GM19043 (cell line): ENCODE measurements at regions not wholly inside any gene's neighbourhood (a gene's known extent, or its start where the extent isn't known, plus 50 kb on each side); places are given as distances from the start of the nearest gene placed in this dataset.

Experiments used
- ATAC-seq: cut with Tn5 transposase; IDR thresholded peaks from one replicate; pipeline ENCODE4 v1.9.1; 2021; ENCODE audit warnings: low read depth; ENCODE audit not compliant: unreplicated experiment

DNA sequence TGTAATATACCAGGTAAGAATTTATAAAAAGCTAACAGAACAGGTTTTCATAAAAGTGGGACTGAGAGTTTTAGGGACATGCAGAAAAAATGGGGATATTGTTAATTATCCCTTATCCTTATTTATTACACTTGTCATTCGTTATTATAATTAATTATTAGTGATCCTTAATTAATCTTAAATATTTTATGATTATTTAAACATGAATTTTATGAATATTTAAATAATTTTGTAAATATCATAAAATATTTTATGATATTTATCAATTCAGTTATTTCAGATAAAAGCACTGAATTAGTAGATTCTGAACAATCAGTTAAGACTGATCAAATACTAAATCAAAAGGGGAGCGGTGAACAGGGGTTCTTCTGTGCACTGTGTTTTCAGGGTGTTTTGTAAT, 300.1 kb downstream of the PAX1 start:
- no peak for ATAC-seq

DNA sequence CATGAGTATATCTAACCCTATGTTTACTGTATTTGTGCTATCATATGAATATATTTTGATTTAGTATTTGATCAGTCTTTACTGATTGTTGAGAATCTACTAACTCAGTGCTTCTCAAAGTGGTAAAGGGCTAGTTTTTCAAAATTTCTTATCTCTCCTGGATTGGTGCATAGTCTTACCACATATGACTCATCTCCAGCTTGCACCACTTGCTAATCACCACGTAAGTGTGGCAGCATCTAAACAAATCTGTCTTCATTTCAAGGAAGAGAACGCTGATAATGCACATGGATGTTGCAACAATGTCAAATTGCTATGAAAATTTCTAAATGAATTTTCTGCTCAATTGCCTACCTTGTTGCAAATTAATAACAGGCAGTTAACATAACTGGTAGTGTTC, 299.5 kb downstream of the PAX1 start:
- no peak for ATAC-seq

- ATAC-seq: no peak
Measured at GRCh38 chr20:22003680-22004079, 298.2 kb downstream of the PAX1 start.

DNA sequence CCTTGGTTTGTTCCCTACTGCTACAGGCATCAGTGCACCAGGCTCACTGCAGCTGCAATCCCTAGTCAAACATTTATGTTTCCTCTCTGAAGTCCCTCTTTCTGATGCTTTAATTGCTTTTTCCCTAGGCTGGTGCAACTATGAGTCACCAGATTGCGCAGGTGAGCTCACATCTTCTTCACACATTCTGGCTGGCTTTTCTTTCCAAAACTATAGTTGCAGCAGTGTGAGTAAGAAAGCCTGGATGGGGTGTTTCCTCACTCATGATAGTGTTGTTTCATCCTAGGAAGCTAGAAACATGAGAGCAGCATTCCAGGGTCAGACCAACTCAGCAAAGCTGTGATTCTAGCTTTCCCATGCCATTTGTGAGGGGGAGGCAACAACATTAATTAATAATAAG, 296.4 kb downstream of the PAX1 start:
- no peak for ATAC-seq

GRCh38 chr20:21995461-21995860, 290.0 kb downstream of the PAX1 start:
- ATAC-seq: no peak

DNA sequence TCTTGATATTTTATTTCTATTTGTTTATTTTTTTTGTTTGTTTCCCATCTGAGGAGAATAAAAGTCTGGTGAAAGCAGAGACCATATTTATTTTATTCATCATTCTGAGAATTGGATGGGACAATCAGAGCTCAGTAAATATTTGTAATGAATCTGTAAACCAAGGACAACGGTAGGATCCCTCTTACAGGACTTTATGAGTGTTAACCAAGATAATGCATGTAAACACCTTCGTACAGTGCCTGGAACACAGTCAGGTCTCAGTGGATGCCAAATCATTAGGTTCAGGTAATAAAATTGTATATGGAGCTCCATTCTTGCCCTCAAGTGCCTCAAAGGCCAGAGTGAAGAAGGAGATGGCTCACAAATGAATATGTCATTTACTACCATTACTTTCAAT, 288.7 kb downstream of the PAX1 start:
- ATAC-seq: no peak

GRCh38 chr20:21982559-21982958, 277.1 kb downstream of the PAX1 start:
- no peak for ATAC-seq

DNA sequence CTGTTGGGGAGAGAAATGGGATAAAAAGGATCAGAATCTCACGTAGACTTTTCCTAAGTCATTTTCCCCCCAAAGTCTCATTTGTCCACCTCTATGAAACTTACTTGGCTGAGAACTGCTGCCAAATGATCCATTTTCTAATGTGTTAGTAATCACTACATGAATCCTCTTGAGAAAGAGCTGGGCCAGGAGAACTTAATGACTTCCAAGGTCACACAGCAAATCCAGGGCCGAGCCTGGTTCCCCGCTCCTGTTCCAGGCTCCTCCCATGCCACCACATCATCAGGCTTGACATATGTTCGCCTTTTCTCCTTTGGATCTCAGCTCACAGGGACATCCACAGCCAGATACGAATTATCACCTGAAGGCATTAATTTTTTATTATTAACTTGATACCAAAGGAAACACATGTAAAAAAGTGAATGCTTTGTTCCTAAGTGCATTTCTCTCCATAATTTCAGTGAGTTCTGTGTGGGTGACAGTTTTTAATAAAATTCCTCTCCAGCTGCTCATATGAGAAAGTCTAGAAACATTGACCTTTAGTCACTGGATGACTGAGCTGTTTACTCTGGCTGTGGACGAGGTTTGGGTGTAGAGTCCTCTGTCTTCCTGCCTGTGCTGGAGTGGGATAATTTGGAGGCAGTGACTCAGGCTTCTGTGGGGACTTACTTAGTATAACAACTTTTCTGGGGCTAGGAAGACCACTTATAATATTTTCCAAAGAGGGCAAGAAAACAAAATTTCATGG, 276.3 kb downstream of the PAX1 start:
- no peak for ATAC-seq

- ATAC-seq: no peak
Measured at GRCh38 chr20:21981179-21981578, 275.7 kb downstream of the PAX1 start.

DNA sequence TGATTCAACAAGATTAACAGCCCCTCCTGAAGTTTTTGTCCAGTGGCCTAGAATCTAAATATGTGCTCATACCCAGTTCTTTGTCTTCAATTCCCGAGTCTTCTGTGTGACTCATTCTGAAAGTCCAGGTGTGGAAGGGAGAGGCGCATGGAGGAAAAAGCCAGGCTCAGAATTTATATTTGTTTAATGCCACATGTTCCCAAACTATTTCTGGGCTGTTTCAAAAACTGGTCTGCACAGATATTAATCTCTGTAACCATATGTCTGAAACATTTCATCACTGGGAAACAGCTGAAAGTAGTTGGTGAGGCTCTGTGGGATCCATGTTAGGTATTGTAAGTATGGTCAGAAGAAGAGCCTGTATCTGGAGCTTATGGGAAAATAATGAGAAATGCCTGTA, 266.0 kb downstream of the PAX1 start:
- ATAC-seq: no peak

DNA sequence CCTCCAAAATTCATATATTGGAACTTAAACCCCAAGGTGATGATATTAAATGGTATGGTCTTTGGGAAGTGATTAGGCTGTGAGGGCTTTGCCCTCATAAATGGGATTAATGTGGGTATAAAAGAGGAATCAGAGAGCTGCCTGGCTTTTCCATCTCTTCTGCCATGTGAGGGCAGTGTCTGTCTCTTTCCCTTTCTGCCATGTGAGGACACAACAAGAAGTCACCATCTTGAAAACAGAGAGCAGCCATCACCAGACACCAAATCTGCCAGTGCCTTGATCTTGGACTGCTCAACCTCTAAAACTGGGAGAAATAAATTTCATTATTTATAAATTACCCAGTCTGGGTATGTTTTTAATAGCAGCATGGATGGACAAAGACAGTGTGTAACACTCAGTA, 263.0 kb downstream of the PAX1 start:
- no peak for ATAC-seq

GRCh38 chr20:21967481-21967880, 262.0 kb downstream of the PAX1 start:
- no peak for ATAC-seq

GRCh38 chr20:21956591-21956990, 251.1 kb downstream of the PAX1 start:
- no peak for ATAC-seq

- no peak for ATAC-seq
Measured at GRCh38 chr20:21947406-21947805, 241.9 kb downstream of the PAX1 start.

DNA sequence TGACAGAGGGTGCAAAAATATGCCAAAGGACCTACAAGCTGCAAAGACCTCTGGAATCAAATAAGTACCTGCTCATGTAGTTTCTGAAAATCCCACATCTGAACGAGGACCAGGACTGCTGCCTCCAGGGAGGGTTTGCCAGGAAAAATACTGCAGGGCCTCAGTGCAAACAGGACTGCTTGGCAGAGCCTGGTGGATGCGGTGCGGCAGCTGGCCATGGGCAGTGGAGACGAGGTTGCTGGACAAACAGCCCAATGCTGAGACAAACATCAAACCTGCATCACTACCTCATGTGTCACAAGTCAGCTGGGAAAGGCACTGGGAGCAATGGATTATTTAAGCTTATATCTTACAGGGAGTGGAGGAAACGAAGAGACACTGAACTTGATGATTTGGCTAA, 238.8 kb downstream of the PAX1 start:
- no peak for ATAC-seq

GRCh38 chr20:21941941-21942805, 236.7 kb downstream of the PAX1 start:
- ATAC-seq: no peak

DNA sequence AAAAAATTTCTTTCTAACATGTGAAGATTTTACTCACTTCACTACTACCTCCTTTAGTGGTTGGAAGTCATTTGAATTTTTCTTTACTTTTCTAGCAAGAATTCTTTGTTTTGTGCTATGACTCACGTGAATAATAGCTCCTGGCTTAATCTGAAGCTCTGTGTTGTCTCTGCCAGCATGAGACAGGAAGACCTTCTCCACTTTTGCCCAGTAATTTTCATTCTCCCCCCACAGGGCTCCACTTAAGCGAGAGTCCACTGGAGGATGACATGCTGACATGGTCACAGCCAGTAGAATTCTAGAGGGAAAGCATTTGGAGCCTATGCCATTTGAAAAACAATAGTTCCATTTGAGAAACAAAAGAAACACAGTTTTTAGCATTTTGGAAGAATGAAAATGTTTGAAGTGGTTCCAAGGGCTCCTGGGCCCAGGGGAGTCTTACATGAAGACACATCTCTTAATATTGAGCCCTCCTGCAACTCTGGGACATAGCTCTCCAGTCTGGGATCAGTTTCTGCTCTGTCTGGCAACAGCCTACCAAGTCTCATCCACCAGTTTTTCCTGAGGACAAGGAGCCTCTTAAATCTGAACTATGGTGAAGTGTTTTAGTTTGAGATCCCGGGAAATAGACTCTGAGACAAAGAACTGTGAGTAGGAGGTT, 231.4 kb downstream of the PAX1 start:
- no peak for ATAC-seq

DNA sequence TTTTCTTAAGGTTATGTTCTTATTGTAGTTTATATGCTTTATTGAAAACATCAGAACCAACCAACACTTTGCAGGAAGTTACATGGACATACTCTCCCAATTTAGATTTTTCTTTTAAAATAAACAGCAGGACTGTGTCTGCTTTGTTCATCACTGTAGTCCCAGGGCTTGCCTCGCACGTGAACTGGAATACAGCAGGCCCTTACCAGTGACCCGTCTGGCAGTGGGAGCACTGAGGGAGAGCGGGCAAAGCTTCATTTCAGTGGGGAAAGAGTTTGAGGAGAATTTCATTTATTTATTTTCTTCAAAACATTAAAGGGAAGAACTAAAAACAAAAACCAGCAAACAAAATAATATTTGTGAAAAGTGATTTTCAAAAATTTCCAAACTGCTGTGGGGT, 230.8 kb downstream of the PAX1 start:
- no peak for ATAC-seq

DNA sequence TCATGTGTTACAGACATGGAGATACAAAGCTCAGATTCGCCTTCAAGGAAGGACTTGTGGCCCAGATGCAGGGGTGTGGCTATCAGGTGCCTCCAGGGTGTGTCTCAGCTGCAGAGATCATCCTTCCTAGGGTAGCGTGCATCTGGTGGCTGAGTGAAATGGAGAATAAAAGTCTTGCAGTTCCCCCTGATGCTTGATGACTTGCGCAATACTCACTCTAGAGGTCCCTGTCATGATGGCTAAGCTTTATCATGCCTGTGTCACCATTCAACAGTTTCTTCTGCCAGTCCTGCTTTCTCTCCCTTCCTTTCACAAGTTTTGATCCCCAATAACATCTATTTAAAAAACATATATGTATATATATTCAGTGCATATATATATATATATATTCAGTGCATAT, 228.1 kb downstream of the PAX1 start:
- no peak for ATAC-seq

GRCh38 chr20:21921251-21921650, 215.8 kb downstream of the PAX1 start:
- ATAC-seq: no peak

- ATAC-seq: no peak
Measured at GRCh38 chr20:21920211-21920610, 214.7 kb downstream of the PAX1 start.
